GM23338 (cell line): ENCODE measurements at regions not wholly inside any gene's neighbourhood (a gene's known extent, or its start where the extent isn't known, plus 50 kb on each side); places are given as distances from the start of the nearest gene placed in this dataset.

Source experiments
- ATAC-seq: fragments of 200-7000 bp; cut with Tn5 transposase; 3 replicates; pipeline ENCODE4 v1.9.1; 2020
- DNase-seq: peaks from one replicate; pipeline ENCODE4 v3.0.0-alpha.2; 2015; ENCODE audit warnings: low spot score
- H2AFZ ChIP-seq: fragments of 200-600 bp; sonication (generic); 2 replicates; pipeline ENCODE4 v1.8.0; 2016; ENCODE audit warnings: antibody characterized with exemption, mild to moderate bottlenecking, moderate library complexity
- H3F3A ChIP-seq: fragments of 200-600 bp; sonication (generic); replicated peaks from 2 replicates; pipeline ENCODE4 v1.8.0; 2017; ENCODE audit warnings: antibody characterized with exemption, mixed run types, low read depth
- H3K27ac ChIP-seq: fragments of 200-600 bp; sonication (generic); 2 replicates; pipeline ENCODE4 v1.6.1; 2016; ENCODE audit warnings: low read depth
- H3K27me3 ChIP-seq: fragments of 200-600 bp; sonication (generic); 2 replicates; pipeline ENCODE4 v1.8.0; 2016; ENCODE audit warnings: mild to moderate bottlenecking, mixed run types, moderate library complexity; ENCODE audit not compliant: insufficient read depth
- H3K36me3 ChIP-seq: fragments of 200-600 bp; sonication (generic); 2 replicates; pipeline ENCODE4 v1.8.0; 2016; ENCODE audit warnings: mild to moderate bottlenecking; ENCODE audit not compliant: insufficient read depth
- H3K4me1 ChIP-seq: fragments of 200-600 bp; sonication (generic); 2 replicates; pipeline ENCODE4 v1.8.0; 2016; ENCODE audit warnings: mild to moderate bottlenecking, moderate library complexity; ENCODE audit not compliant: insufficient read depth
- H3K4me2 ChIP-seq: fragments of 200-600 bp; sonication (generic); 2 replicates; pipeline ENCODE4 v1.7.1; 2017; ENCODE audit warnings: mixed run types
- H3K4me3 ChIP-seq: fragments of 200-600 bp; sonication (generic); 2 replicates; pipeline ENCODE4 v1.6.1; 2016; ENCODE audit warnings: mixed run types
- H3K79me2 ChIP-seq: fragments of 200-600 bp; sonication (generic); replicated peaks from 2 replicates; pipeline ENCODE4 v1.8.0; 2017; ENCODE audit warnings: mild to moderate bottlenecking; ENCODE audit not compliant: insufficient read depth
- H3K9me2 ChIP-seq: fragments of 200-600 bp; sonication (generic); 2 replicates; pipeline ENCODE4 v1.8.0; 2017; ENCODE audit not compliant: insufficient read depth
- H4K20me1 ChIP-seq: fragments of 200-600 bp; sonication (generic); replicated peaks from 2 replicates; pipeline ENCODE4 v1.8.0; 2017; ENCODE audit warnings: mild to moderate bottlenecking; ENCODE audit not compliant: insufficient read depth
- H3K27ac Mint-ChIP-seq: 2 replicates; pipeline ENCODE4 v1.8.0; 2020; ENCODE audit warnings: inconsistent platforms, mild to moderate bottlenecking, moderate library complexity, mixed read lengths
- H3K27me3 Mint-ChIP-seq: 3 replicates; pipeline ENCODE4 v1.8.0; 2022; ENCODE audit warnings: low read depth, mild to moderate bottlenecking, moderate library complexity, mixed read lengths, inconsistent platforms; ENCODE audit not compliant: insufficient read depth, poor library complexity
- H3K36me3 Mint-ChIP-seq: 3 replicates; pipeline ENCODE4 v1.8.0; 2021; ENCODE audit warnings: low read depth, mild to moderate bottlenecking, inconsistent platforms, moderate library complexity, mixed read lengths
- H3K4me1 Mint-ChIP-seq: 3 replicates; pipeline ENCODE4 v1.8.0; 2020; ENCODE audit warnings: mild to moderate bottlenecking, inconsistent platforms, mixed read lengths
- H3K4me3 Mint-ChIP-seq: 3 replicates; pipeline ENCODE4 v1.8.0; 2021; ENCODE audit warnings: moderate library complexity, mild to moderate bottlenecking, inconsistent platforms, mixed read lengths
- H3K9me3 Mint-ChIP-seq: 3 replicates; pipeline ENCODE4 v1.8.0; 2020; ENCODE audit warnings: moderate library complexity, mild to moderate bottlenecking, inconsistent platforms, mixed read lengths
- CREB1 ChIP-seq: fragments of 250-450 bp; sonication (Bioruptor Pico); IDR thresholded peaks from 2 replicates; pipeline ENCODE4 v1.5.0; 2020; ENCODE audit warnings: low read depth, mild to moderate bottlenecking, moderate library complexity
- CTCF ChIP-seq, 2 experiments: fragments of 200-600 bp in 1 of 2; sonication (generic) in 1 of 2; conservative IDR thresholded peaks; 2 replicates each; pipeline versions ENCODE4 v1.5.1 to v1.6.1; 2016 to 2017; ENCODE audit warnings: antibody characterized with exemption in 2 of 2, low read depth in 2 of 2, mild to moderate bottlenecking in 2 of 2, moderate library complexity in 1 of 2
- EZH2 ChIP-seq: fragments of 200-600 bp; sonication (generic); IDR thresholded peaks from one replicate; pipeline ENCODE4 v1.8.0; 2017; ENCODE audit warnings: antibody characterized with exemption, mild to moderate bottlenecking, low read depth; ENCODE audit not compliant: unreplicated experiment
- EZH2phosphoT487 ChIP-seq: fragments of 200-600 bp; sonication (generic); IDR thresholded peaks from one replicate; pipeline ENCODE4 v1.8.1; 2018; ENCODE audit warnings: antibody characterized with exemption; ENCODE audit not compliant: unreplicated experiment
- POLR2AphosphoS5 ChIP-seq: IDR thresholded peaks from 2 replicates; pipeline ENCODE4 v1.6.1; 2016; ENCODE audit warnings: antibody characterized with exemption, low read depth
- ZNF114 ChIP-seq: fragments of 250-450 bp; sonication (Bioruptor Pico); IDR thresholded peaks from 2 replicates; pipeline ENCODE4 v1.5.0; 2020; ENCODE audit warnings: mild to moderate bottlenecking, moderate library complexity
- ZNF462 ChIP-seq: fragments of 250-450 bp; sonication (Bioruptor Pico); IDR thresholded peaks from 2 replicates; pipeline ENCODE4 v1.5.0; 2020; ENCODE audit warnings: mild to moderate bottlenecking, moderate library complexity

GRCh38 chrX:39629001-39629400, 468.8 kb downstream of the BCOR start (continued):
- TF ChIP-seq ZNF462 (CRISPR knock-in tag): no peak

GRCh38 chrX:39630344-39630743, 467.4 kb downstream of the BCOR start:
- H3K4me1 ChIP-seq: no peaks in the 10 kb centered on the region
- DNase-seq: no peak
- ATAC-seq: no peak
- H3K27ac ChIP-seq: no peak overlapping the region
- no peaks in the 10 kb centered on the region for H3K27me3 ChIP-seq
- no peaks in the 10 kb centered on the region for H3K36me3 Mint-ChIP-seq
- H3F3A ChIP-seq: no peaks in the 10 kb centered on the region
- no peaks in the 10 kb centered on the region for H3K9me3 Mint-ChIP-seq
- H3K4me2 ChIP-seq: no peak overlapping the region
- no peak overlapping the region for H2AFZ ChIP-seq
- no peak overlapping the region for H3K27ac Mint-ChIP-seq
- no peak overlapping the region for H3K4me3 Mint-ChIP-seq
- H4K20me1 ChIP-seq: no peaks in the 10 kb centered on the region
- no peak overlapping the region for H3K4me3 ChIP-seq
- no peaks in the 10 kb centered on the region for H3K79me2 ChIP-seq
- no peaks in the 10 kb centered on the region for H3K9me2 ChIP-seq
- H3K27me3 Mint-ChIP-seq: no peaks in the 10 kb centered on the region
- no peaks in the 10 kb centered on the region for H3K36me3 ChIP-seq
- no peaks in the 10 kb centered on the region for H3K4me1 Mint-ChIP-seq
- TF ChIP-seq ZNF462 (CRISPR knock-in tag) (no peak), CTCF (conservative IDR thresholded peaks at IDR 0.05; ENCODE audit: low read depth in 2 of 2) (no peak), EZH2 (no peak), POLR2AphosphoS5 (no peak), CREB1 (CRISPR knock-in tag) (no peak), EZH2phosphoT487 (no peak), ZNF114 (no peak)
